ENCODE measurements at regions not wholly inside any gene's neighbourhood (a gene's known extent, or its start where the extent isn't known, plus 50 kb on each side); places are given as distances from the start of the nearest gene placed in this dataset.
A peak's percentile ranks its signal among the peaks of the same experiment; 100 is the strongest.
"Not testable (repeated sequence)": the region's sequence is repeated elsewhere in the genome, so short reads cannot be mapped to it uniquely, and the experiment has no call there.

DNA sequence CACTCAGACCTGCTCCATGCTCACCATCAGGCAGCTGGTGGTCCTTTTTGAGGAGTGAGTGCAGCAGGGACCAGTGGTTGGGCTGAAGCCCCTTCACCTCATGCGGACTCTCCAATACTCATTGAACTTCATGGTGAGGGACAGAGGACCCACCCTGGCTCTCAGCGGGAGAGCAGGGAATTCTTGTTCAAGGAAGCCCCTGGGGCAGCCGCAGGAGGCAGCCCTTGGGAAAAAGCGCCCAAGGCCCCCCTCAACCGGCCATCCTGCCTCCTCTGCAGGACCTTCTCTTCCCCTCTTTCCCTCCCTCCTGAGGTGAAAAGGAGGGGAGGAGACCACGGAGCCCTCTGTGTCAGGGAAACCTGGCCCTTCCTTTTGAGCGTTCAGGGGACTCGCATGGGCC lies 4510.9 kb upstream of the OR11H1 start:
- POLR2A ChIA-PET; H3K4me1 ChIP-seq; ATAC-seq; FAIRE-seq; H3K4me3 ChIP-seq; DNase-seq (ENCODE audit: low read depth in 1 of 2, low spot score in 1 of 2); H3K4me2 ChIP-seq; H3K27ac ChIP-seq; H3K9me3 ChIP-seq; CTCF ChIA-PET: not testable (repeated sequence)
- WGBS (ENCODE audit: missing lambda C conversion rate): 20% methylated on average over 8 of the region's 8 CpGs

DNA sequence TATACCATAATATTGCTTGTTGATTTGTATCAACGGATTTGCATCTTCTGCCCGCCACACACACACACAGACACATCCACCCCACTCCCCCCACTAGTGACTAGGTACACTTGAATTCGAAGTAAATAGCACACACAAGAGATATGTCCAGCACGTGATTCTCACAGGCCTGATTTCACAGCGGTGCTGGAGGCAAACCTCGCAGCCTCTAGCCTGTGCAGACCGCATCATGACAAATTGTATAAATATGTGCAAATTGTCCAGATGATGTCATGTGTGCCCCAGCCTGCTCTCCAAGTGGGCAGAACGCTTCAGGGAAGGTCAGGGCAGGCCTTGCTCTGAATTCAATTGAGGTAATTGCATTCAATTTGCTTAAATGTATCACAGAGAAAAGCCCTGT lies 4507.5 kb upstream of the OR11H1 start:
- FAIRE-seq; H3K4me2 ChIP-seq; H3K27ac ChIP-seq; POLR2A ChIA-PET; H3K4me1 ChIP-seq; H3K9me3 ChIP-seq; H3K4me3 ChIP-seq; CTCF ChIA-PET; DNase-seq (ENCODE audit: low read depth in 1 of 2, low spot score in 1 of 2): not testable (repeated sequence)
- peak; percentile 60 to 73; a peak in 4 of 6 replicates for ATAC-seq
- WGBS (ENCODE audit: missing lambda C conversion rate): 18% methylated on average over 5 of the region's 8 CpGs

DNA sequence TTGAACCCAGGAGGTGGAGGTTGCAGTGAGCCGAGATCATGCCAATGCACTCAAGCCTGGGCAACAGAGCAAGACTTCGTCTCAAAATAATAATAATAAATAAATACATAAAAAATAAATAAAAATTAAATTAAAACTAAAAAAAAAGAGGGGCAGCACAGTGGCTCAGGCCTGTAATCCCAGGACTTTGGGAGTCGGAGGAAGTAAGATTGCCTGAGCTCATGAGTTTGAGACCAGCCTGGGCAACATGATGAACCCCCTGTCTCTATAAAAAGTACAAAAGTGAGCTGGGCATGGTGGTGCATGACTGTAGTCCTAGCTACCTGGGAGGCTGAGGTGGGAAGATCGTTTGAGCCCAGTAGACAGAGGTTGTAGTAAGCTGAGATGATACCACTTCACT lies 4501.5 kb upstream of the OR11H1 start:
- peaks cover 25% of the 10 kb centered on the region; the same call in 2 of the 3 replicates for H3K9me3 ChIP-seq
- 8% methylated on average over 4 of the region's 4 CpGs for WGBS (ENCODE audit: missing lambda C conversion rate)
- CTCF ChIA-PET: not testable (repeated sequence)

DNA sequence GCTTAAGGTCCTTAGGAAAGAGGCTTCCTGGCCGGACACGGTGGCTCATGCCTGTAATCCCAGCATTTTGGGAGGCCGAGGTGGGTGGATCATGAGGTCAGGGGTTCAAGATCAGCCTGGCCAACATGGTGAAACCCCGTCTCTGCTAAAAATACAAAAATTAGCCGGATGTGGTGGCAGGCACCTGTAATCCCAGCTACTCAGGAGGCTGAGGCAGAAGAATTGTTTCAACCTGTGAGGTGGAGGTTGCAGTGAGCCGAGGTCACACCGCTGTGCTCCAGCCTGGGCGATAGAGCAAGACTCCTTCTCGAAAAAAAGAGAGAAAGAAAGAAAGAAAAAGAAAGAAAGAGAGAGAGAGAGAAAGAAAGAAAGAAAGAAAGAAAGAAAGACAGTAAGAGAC lies 4500.9 kb upstream of the OR11H1 start:
- DNase-seq (ENCODE audit: low read depth in 1 of 2, low spot score in 1 of 2); POLR2A ChIA-PET; ATAC-seq; H3K4me3 ChIP-seq; H3K4me2 ChIP-seq; CTCF ChIA-PET; H3K4me1 ChIP-seq; H3K27ac ChIP-seq; FAIRE-seq: not testable (repeated sequence)
- peaks cover 26% of the 10 kb centered on the region; the same call in 2 of the 3 replicates for H3K9me3 ChIP-seq
- WGBS (ENCODE audit: missing lambda C conversion rate): 17% methylated on average over 9 of the region's 9 CpGs

More for the DNA sequence above, 4501.5 kb upstream of the OR11H1 start:
- POLR2A ChIA-PET; H3K4me3 ChIP-seq; DNase-seq (ENCODE audit: low read depth in 1 of 2, low spot score in 1 of 2); FAIRE-seq; H3K27ac ChIP-seq; H3K4me2 ChIP-seq; ATAC-seq; H3K4me1 ChIP-seq: not testable (repeated sequence)

DNA sequence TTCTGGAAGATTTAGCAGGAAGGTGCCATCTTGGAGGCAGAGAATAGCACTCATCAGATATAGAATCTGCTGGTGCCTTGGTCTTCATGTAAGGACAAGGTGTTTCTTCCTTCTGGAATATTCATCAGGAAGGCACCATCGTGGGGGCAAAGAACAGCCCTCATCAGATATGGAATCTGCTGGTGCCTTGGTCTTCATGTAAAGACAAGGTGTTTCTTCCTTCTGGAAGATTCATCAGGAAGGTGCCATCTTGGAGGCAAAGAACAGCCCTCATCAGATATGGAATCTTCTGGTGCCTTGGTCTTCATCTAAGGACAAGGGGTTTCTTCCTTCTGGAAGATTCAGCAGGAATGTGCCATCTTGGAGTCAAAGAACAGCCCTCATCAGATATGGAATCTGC lies 4500.5 kb upstream of the OR11H1 start:
- FAIRE-seq; H3K4me1 ChIP-seq; POLR2A ChIA-PET; H3K4me2 ChIP-seq; H3K27ac ChIP-seq; CTCF ChIA-PET; H3K4me3 ChIP-seq; ATAC-seq; DNase-seq (ENCODE audit: low read depth in 1 of 2, low spot score in 1 of 2): not testable (repeated sequence)
- 1% methylated on average over 1 of the region's 1 CpG for WGBS (ENCODE audit: missing lambda C conversion rate)
- peaks cover 30% of the 10 kb centered on the region; the same call in 2 of the 3 replicates for H3K9me3 ChIP-seq

DNA sequence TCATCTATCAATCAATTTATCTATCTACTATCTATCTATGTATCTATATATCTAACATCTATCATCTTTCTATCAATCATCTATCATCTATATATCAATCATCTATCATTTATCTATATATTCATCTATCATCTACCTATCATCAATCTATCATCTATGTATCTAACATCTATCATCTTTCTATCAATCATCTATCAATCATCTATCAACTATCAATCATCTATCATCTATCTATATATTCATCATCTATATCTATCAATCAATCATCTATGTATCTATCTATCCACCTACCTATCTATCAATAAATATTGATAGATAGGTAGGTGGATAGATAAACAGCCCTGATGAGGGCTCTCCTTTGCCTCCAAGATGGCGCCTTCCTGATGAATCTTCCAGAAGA lies 4499.8 kb upstream of the OR11H1 start:
- ATAC-seq; H3K4me3 ChIP-seq; DNase-seq (ENCODE audit: low read depth in 1 of 2, low spot score in 1 of 2); POLR2A ChIA-PET; H3K4me2 ChIP-seq; CTCF ChIA-PET; H3K27ac ChIP-seq; FAIRE-seq; H3K4me1 ChIP-seq: not testable (repeated sequence)
- peaks cover 34% of the 10 kb centered on the region; the same call in 2 of the 3 replicates for H3K9me3 ChIP-seq
- 4% methylated on average over 1 of the region's 1 CpG for WGBS (ENCODE audit: missing lambda C conversion rate)

DNA sequence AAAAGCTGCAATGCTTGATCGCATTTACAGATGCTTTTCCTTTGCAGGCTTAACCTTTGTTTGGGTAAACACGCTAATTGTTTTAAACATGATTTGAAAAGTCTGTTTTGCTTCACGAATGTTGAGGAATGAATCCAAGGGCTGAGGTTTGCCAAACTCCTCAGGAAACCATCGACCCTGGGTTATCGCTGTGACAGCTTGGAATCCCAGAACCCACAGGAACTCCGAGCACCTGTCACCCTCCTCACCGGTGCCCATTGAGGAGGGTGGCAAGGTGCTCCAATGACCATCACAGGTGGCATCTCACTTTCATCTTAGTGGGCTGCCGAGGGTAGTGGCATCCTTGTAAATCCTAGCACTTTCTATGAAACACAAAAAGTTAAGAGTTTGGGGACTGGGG lies 4498.5 kb upstream of the OR11H1 start:
- CTCF ChIA-PET; DNase-seq (ENCODE audit: low read depth in 1 of 2, low spot score in 1 of 2); FAIRE-seq; H3K4me2 ChIP-seq; H3K27ac ChIP-seq; H3K4me1 ChIP-seq; H3K4me3 ChIP-seq; POLR2A ChIA-PET: not testable (repeated sequence)
- WGBS (ENCODE audit: missing lambda C conversion rate): 34% methylated on average over 8 of the region's 8 CpGs
- H3K9me3 ChIP-seq: peaks cover 48% of the 10 kb centered on the region; the same call in 2 of the 3 replicates
- peak in 1 of 2 experiments; percentile 16; a peak in 1 of 6 replicates for ATAC-seq

DNA sequence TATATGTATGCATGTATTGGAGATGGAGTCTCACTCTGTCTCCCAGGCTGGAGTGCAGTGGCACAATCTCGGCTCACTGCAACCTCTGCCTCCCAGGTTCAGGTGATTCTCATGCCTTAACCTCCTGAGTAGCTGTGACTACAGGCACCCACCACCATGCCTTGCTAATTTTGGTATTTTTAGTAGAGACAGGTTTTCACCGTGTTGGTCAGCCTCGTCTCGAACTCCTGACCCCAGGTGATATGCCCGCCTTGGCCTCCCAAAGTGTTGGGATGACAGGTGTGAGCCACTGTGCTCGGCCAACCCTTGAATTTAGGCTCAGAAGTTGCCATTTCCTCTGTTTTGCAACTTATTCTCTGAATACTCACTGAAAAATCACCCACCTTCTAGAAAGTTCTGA lies 4498.0 kb upstream of the OR11H1 start:
- 11% methylated on average over 6 of the region's 6 CpGs for WGBS (ENCODE audit: missing lambda C conversion rate)
- H3K4me2 ChIP-seq; POLR2A ChIA-PET; H3K4me1 ChIP-seq; ATAC-seq; H3K4me3 ChIP-seq; FAIRE-seq; DNase-seq (ENCODE audit: low read depth in 1 of 2, low spot score in 1 of 2); H3K27ac ChIP-seq; CTCF ChIA-PET: not testable (repeated sequence)
- H3K9me3 ChIP-seq: peaks cover 51% of the 10 kb centered on the region

DNA sequence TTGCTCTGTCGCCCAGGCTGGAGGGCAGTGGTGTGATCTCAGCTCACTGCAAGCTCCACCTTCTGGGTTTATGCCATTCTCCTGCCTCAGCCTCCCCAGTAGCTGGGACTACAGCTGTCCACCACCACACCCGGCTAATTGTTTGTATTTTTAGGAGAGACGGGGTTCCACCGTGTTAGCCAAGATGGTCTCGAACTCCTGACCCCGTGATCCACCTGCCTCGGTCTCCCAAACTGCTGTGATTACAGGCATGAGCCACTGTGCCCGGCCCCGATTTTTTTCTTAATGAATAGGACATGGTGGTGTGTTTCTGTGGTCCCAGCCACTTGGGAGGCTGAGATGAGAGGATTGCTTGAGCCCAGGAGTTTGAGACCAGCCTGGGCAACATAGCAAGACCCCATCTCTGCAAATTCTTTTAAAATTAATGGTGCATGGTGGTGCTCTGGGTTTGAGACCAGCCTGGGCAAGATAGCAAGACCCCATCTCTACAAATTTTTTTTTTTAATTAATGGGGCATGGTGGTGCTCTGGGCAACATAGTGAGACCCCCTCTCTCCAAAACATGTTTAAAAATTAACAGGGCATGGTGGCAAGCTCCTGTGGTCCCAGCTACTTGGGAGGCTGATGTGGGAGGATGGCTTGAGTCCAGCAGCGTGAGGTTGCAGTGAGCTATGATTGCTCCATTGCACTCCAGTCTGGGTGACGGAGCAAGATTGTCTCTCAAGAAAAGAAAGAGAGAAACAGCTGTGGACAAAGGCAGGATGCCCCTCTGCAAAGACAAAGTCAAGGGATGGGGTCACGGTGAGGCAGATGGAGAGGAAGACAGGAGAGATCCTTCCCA lies 4497.2 kb upstream of the OR11H1 start:
- WGBS (ENCODE audit: missing lambda C conversion rate): 11% methylated on average over 12 of the region's 12 CpGs
- H3K27ac ChIP-seq; ATAC-seq; H3K4me1 ChIP-seq; H3K4me3 ChIP-seq; POLR2A ChIA-PET; CTCF ChIA-PET; FAIRE-seq; H3K4me2 ChIP-seq; DNase-seq (ENCODE audit: low read depth in 1 of 2, low spot score in 1 of 2): not testable (repeated sequence)
- H3K9me3 ChIP-seq: peaks cover 56% of the 10 kb centered on the region

DNA sequence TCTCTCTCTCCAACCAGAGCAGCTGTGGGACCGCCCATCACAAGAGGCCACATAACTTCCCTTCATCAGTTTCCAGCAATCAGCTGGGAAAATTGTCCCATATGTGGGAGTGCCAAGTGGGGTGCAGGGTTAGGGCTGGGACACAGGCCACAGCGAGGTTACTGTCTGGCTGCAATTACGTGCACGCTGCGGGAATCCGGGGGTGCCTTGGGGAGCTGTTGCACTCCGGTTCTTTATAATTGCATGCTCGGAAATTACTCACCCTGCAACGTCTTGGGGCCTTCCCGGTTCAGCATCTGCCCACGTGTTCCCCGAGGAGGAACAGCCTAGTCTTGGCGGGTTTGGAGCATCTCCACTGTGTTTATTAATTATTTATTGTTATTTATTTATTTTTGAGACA lies 4495.9 kb upstream of the OR11H1 start:
- peaks cover 62% of the 10 kb centered on the region for H3K9me3 ChIP-seq
- DNase-seq (ENCODE audit: low read depth in 1 of 2, low spot score in 1 of 2); CTCF ChIA-PET; FAIRE-seq; POLR2A ChIA-PET; ATAC-seq; H3K4me3 ChIP-seq; H3K4me1 ChIP-seq; H3K27ac ChIP-seq; H3K4me2 ChIP-seq: not testable (repeated sequence)
- WGBS (ENCODE audit: missing lambda C conversion rate): 30% methylated on average over 13 of the region's 13 CpGs

DNA sequence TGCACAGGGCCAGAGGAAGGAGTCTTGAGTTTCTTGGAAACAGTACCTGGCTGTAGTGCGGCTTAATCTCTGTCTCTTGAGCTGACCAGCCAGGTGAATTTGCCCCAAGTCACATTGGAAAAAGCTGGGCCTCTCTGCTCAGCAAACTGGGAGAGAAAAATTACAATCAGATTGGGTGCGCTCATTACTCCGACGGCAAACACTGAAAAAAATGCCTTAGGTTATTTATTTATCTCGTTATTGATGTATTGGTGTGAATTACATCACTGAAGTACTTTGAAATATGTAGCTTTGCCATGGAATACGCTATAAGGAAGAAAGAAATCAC lies 4493.4 kb upstream of the OR11H1 start:
- H3K4me3 ChIP-seq; FAIRE-seq; DNase-seq (ENCODE audit: low read depth in 1 of 2, low spot score in 1 of 2); CTCF ChIA-PET; H3K4me2 ChIP-seq; POLR2A ChIA-PET; H3K27ac ChIP-seq; H3K4me1 ChIP-seq: not testable (repeated sequence)
- peaks cover 69% of the 10 kb centered on the region for H3K9me3 ChIP-seq
- 21% methylated on average over 6 of the region's 6 CpGs for WGBS (ENCODE audit: missing lambda C conversion rate)
- peak in 1 of 2 experiments; percentile 6; a peak in 1 of 6 replicates for ATAC-seq
